ENCODE measurements at regions not wholly inside any gene's neighbourhood (a gene's known extent, or its start where the extent isn't known, plus 50 kb on each side); places are given as distances from the start of the nearest gene placed in this dataset.

GRCh38 chr4:85166318-85166717 is 199.8 kb upstream of the WDFY3 start:
- TF ChIP-seq POLR2A (IDR thresholded peaks at IDR 0.05) (no peak), CTCF (IDR thresholded peaks at IDR 0.05) (no peak), EP300 (IDR thresholded peaks at IDR 0.05) (no peak)
